GM13976 (cell line): ENCODE measurements at regions not wholly inside any gene's neighbourhood (a gene's known extent, or its start where the extent isn't known, plus 50 kb on each side); places are given as distances from the start of the nearest gene placed in this dataset.

Source experiments
- DNase-seq: peaks from one replicate; pipeline ENCODE4 v3.0.0; 2012; ENCODE audit warnings: low spot score
- CTCF ChIP-seq: IDR thresholded peaks from 2 replicates; pipeline ENCODE4 v1.5.1; 2012; ENCODE audit warnings: borderline replicate concordance, mild to moderate bottlenecking; ENCODE audit not compliant: insufficient read depth; ENCODE audit errors: extremely low read depth, missing control alignments, control extremely low read depth
- in situ Hi-C: fragments of 300-500 bp; cut with MboI; formaldehyde crosslinking; loops from one replicate; pipeline ENCODE4 v1.12.0; 2022; ENCODE audit warnings: low sequenced_read_pairs, mixed read lengths, inconsistent platforms; ENCODE audit not compliant: unreplicated experiment

- no peak for DNase-seq
- no peak for TF ChIP-seq CTCF
- in situ Hi-C loops, result no loop called here
Observed at GRCh38 chr1:208535511-208535910, 291.3 kb upstream of the PLXNA2 start.

DNA sequence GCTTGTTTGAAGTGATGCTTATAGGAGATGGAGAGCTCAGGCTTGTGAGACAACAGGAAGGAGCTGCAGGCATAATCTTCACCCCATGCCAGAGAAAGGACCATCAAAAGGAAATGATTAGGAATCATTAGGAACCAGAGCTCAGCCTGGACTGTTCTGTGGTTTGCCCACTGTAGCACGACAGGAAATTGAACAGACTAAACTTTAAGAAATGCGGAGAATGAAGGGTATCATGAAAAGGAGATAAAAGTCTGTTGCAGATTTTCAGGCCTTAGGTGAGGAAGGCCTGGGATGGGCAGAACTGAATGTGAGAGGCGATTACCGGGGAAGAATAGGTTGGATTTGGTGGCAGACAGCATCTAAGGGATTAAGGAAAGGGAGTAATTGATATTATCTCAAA lies 292.0 kb upstream of the PLXNA2 start:
- no peak for TF ChIP-seq CTCF
- no peak for DNase-seq
- in situ Hi-C loops, result no loop called here

GRCh38 chr1:208537198-208537597 lies 293.0 kb upstream of the PLXNA2 start:
- no peak for DNase-seq
- in situ Hi-C loops, result no loop called here
- TF ChIP-seq CTCF, result no peak

- in situ Hi-C loops, result no loop called here
Observed at GRCh38 chr1:208538078-208538477, 293.9 kb upstream of the PLXNA2 start.

DNA sequence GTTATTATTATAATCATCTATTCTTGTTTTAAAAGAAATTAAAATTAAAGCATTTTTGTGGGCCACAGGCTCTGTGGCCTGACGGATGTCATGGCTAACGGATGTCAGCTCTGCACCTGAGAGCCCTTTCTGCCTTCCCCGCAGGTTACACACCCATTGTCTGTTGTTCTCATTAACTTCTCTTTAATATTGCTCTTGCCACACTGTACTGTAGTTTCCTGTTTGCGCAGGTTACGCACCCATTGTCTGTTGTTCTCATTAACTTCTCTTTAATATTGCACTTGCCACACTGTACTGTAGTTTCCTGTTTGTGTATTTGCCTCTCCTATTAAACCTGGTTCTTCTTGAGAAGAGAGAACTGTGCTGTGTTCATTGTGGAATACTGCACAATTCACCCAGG lies 294.4 kb upstream of the PLXNA2 start:
- no peak for DNase-seq
- in situ Hi-C loops, result no loop called here
- no peak for TF ChIP-seq CTCF

More at GRCh38 chr1:208538078-208538477, 293.9 kb upstream of the PLXNA2 start:
- no peak for DNase-seq
- no peak for TF ChIP-seq CTCF

GRCh38 chr1:208540724-208541123 lies 296.5 kb upstream of the PLXNA2 start:
- in situ Hi-C loops, result no loop called here
- TF ChIP-seq CTCF, result no peak
- no peak for DNase-seq
